Stimulated activated CD8-positive, alpha-beta memory T cell treated with anti-CD3 and anti-CD28 coated beads, Interleukin-12 subunit alpha, Interleukin-12 subunit beta, amount 100 ng/mL, for 1 hour (primary cell): ENCODE measurements at regions not wholly inside any gene's neighbourhood (a gene's known extent, or its start where the extent isn't known, plus 50 kb on each side); places are given as distances from the start of the nearest gene placed in this dataset.
"Not testable (repeated sequence)": the region's sequence is repeated elsewhere in the genome, so short reads cannot be mapped to it uniquely, and the experiment has no call there.

ENCODE experiments used
- DNase-seq: peaks from one replicate; pipeline ENCODE4 v3.0.0-alpha.2; 2020; ENCODE audit warnings: low read depth

GRCh38 chr6:33892581-33893346 is 89.0 kb upstream of the MLN start:
- DNase-seq: no peak

DNA sequence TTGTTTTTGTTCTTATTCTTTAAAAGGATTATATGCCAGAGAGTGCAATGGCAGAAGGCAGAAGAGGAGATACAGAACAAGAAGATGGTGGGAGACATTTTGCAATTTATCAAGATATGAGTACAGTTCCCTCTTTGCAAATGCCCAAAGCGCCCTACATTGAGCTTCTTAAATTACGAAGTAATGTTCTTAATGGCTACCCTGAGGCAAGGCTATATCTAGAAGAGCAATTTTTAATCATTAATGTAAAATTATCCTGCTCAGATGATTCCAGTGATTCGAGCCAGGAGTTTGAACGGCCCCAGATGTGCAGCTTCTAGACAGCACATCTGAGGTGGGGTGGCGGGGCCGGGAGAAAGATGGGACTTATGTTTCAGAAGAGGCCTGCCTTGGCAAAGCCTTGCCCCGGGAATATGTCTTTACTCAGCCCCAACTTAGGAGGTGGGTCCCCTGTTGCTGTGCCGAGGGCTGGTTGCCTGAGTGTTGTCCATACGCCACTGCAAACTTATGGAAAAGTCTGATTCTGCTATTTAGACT is 84.9 kb upstream of the MLN start:
- DNase-seq: no peak

GRCh38 chr6:33888183-33888582 is 84.4 kb upstream of the MLN start:
- no peak for DNase-seq

- no peak for DNase-seq
These were observed 82.9 kb upstream of the MLN start for GRCh38 chr6:33886673-33887144.

DNA sequence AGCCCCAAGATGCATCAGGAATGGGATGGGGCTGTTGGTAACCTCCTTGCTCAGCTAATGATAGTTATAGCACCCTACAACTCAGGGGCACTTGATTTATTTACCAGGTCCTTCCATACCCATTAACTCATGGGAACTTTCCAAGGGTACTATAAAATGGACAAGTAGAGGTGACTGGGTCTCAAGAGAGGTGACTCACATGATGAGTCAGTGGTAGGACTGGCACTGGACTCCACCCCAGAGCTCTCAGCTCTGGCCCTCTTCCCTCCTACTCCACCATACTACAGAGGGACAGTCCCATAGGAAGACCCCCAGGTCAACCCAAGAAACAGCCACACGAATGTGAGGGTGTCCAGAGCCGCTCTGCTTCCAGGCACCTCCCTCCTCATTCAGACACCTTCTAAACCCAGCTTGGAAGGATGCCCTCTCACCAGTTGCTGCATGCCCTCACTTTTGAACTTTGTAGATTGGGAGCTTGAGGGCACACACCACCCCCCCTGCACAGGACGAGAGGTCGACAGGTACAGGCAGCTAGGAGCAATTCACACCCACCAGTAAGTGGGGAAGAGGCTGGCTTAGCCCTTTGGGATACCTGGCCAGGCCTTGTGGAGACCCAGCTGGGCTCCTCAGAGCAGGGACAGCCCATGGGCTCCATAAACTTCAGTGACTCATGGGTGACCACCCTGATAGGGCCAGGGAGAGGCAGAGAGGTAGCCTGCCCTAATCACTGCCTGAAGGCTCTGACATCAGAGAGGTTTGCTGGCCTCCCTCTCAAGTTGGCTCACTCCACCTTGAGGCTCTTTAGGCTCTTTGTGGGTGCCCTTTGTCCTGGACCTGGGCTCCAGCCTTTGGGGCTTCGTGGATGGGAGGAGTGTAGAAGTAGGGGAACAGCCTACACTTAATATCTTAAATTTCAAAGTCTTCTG is 81.6 kb upstream of the MLN start:
- DNase-seq: no peak

GRCh38 chr6:33883621-33884020 is 79.8 kb upstream of the MLN start:
- not testable (repeated sequence) for DNase-seq

- DNase-seq: no peak
These were observed 78.4 kb upstream of the MLN start for GRCh38 chr6:33882154-33882553.

DNA sequence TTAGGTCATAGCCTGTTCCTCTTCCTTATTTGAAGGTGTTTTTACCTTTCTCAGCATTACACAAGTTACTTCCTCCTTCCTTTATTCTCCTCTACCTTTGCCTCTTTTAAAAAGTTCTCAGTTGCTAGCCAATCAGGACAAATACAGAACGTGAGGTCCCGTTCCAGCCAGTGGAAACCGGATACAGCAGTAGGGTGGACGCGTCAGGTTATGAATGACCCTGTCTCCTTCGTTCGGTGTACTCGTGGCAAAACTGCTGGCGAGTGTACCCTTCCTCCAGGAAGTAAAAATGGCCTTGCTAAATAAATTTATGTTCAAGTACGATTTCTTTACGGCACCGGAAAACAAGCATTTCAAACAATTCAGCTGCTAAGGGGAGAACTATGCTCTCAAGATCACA is 77.0 kb upstream of the MLN start:
- no peak for DNase-seq

- no peak for DNase-seq
These were observed 76.4 kb upstream of the MLN start for GRCh38 chr6:33880104-33880678.

- DNase-seq: no peak
These were observed 74.8 kb upstream of the MLN start for GRCh38 chr6:33878562-33878961.

DNA sequence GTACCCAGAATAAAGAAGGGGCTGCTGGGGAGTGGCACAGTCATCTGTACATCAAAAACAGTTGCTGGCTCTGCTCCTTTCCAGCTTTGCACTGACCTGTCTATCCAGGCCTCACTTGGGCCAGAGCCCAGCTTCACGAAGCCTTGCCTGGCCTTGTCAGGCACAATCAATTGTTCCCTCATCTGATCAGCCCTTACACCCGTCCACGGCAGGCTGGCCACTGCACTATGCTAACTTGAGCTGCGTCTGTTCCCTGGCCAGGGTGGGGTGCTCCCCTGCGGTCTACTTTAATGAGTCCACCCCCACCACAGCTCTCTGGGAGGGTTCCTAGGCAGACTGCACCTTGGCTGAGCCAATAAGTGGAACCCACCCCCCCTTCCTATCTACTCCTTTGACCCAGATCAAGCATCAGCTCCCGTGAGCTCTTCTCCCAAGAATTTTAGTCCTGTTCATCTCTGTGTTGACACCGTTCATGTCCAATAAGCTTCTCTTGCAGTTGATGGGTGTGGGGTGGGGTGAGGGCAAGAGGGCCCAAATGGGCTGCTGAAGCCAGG is 74.3 kb upstream of the MLN start:
- DNase-seq: no peak

DNA sequence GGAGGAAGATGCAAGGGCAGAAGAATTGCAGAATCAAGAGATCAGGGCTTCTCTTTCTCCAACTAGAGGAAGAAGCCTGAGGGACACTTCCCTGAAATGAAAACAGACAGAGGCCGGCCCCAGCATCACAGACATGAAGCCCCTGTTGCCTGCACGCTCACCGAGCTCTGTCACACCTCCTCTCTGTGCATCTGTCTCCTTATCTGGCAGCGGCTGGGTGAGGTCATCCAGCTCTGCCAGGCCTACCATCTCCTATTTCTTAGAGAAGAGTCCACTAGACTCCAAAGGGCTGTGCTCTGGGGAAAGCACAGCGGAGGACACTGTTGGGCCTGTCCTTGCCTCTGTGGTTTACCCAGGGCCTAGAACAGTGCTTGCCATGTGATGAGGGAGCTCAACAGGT is 71.9 kb upstream of the MLN start:
- DNase-seq: no peak

- no peak for DNase-seq
These were observed 71.4 kb upstream of the MLN start for GRCh38 chr6:33875141-33875581.

GRCh38 chr6:33874136-33874760 is 70.4 kb upstream of the MLN start:
- no peak for DNase-seq

GRCh38 chr6:33872761-33873160 is 69.0 kb upstream of the MLN start:
- DNase-seq: no peak

- no peak for DNase-seq
These were observed 66.1 kb upstream of the MLN start for GRCh38 chr6:33869826-33870423.

DNA sequence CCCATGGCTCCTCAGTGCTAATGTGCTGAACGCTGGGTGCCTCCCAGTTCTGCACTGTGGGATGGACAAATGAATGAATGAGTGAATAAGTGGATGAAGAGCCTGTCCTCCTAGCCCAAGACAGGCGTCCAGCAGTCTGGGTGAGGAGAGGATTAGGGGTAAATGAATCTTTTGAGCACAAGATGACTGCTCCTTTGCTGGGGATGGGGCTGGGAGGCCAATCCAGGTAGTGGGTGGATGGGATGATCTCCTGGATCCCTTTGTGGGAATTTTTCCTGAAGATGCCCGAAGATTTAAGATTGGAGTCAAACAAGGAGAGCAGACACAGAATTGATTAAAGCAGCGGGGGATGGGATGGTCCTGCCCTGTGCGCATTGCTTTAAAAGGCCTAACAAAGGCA is 65.3 kb upstream of the MLN start:
- DNase-seq: no peak

- DNase-seq: no peak
These were observed 64.3 kb upstream of the MLN start for GRCh38 chr6:33868141-33868540.

DNA sequence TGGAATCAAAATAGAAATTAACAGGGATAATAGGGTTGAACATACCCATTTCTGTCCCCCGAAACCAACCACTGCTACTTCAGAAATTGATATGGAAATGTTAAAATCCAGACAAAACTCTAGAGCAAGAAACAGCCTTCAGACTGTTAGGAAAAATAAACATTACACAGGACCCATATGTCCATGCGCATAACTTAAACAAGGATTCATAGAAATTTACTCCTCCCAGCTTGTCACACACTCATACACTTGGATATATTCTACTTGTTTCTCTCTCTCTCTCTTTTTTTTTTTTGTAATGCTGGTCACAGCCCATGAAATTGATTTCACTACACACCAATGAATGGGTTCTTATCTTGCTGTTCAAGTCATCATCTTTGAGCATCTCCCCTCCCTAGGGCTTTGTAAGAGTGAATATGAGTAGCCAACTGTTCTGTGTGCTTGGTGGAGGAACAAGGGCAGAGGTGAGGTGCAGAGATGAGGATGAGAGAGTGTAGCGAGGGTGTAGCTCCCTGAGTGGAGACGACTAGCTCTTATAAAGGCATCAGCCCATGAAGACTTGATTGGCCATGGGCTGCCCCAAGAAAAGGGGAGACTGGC is 61.8 kb upstream of the MLN start:
- no peak for DNase-seq

DNA sequence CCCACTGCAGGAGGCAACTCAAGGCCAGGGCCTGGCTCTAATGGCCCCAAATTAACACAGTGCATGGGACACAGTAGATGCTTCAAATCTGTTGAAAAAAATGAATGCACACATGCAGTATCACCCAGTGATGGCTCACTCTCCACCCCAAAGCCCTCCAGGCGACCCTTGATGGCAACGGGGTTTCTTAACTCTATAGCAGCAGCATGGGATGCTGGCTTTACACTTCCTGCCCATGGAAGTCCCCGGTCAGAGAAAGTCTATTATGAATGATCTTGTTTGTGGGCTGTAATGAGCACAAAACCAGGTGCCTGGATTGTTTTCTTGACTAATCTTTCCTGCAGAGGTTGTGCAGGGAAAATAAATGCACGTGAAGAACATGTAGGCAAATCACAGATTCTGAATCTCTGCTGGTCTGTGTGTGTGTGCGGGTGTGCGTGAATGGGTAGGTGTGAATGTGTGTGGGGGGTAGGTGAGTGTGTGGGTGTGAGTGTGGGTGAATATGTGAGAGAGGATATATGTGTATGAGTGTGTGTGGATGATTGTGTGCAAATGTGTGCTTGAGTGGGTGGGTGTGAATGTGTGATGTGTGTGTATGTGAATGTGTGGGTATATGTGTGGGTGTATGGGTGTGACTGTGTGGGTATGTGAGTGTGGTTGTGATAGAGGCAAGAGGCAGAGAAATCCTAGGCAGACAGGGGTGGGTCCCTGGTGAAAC is 60.1 kb upstream of the MLN start:
- DNase-seq: no peak
